Endodermal cell (in vitro differentiated cells): ENCODE measurements at regions not wholly inside any gene's neighbourhood (a gene's known extent, or its start where the extent isn't known, plus 50 kb on each side); places are given as distances from the start of the nearest gene placed in this dataset.
"Not testable (repeated sequence)": the region's sequence is repeated elsewhere in the genome, so short reads cannot be mapped to it uniquely, and the experiment has no call there.

ENCODE experiments used
- DNase-seq: peaks from one replicate; pipeline ENCODE4 v3.0.0-alpha.2; 2017
- H3K27ac ChIP-seq: 2 replicates; pipeline ENCODE4 v1.5.1; 2013; ENCODE audit warnings: mild to moderate bottlenecking, low read depth, low read length, moderate library complexity
- H3K27me3 ChIP-seq: 2 replicates; pipeline ENCODE4 v1.6.1; 2013; ENCODE audit warnings: mild to moderate bottlenecking, low read length, moderate library complexity; ENCODE audit not compliant: insufficient read depth, control insufficient read depth, poor library complexity, severe bottlenecking
- H3K36me3 ChIP-seq: 2 replicates; pipeline ENCODE4 v1.7.0; 2013; ENCODE audit warnings: mild to moderate bottlenecking, low read length, moderate library complexity; ENCODE audit not compliant: control insufficient read depth, insufficient read depth
- H3K4me1 ChIP-seq: one replicate; pipeline ENCODE4 v1.7.0; 2013; ENCODE audit warnings: low read length; ENCODE audit not compliant: control insufficient read depth, insufficient read depth
- H3K4me3 ChIP-seq: 2 replicates; pipeline ENCODE4 v1.5.1; 2013; ENCODE audit warnings: mild to moderate bottlenecking, low read length, moderate library complexity
- H3K9ac ChIP-seq: 2 replicates; pipeline ENCODE4 v1.6.1; 2013; ENCODE audit warnings: mild to moderate bottlenecking, low read length, moderate library complexity; ENCODE audit not compliant: poor library complexity, severe bottlenecking; ENCODE audit errors: extremely low read depth
- H3K9me3 ChIP-seq: 2 replicates; pipeline ENCODE4 v1.6.1; 2013; ENCODE audit warnings: mild to moderate bottlenecking, low read length, moderate library complexity; ENCODE audit not compliant: control insufficient read depth
- H3K27ac Mint-ChIP-seq: 2 replicates; pipeline ENCODE4 v1.8.0; 2020; ENCODE audit warnings: mixed read lengths
- H3K27me3 Mint-ChIP-seq: 2 replicates; pipeline ENCODE4 v1.8.0; 2021; ENCODE audit warnings: mild to moderate bottlenecking, mixed read lengths; ENCODE audit not compliant: insufficient read depth
- H3K36me3 Mint-ChIP-seq: 2 replicates; pipeline ENCODE4 v1.8.0; 2020; ENCODE audit warnings: low read depth, mixed read lengths
- H3K4me1 Mint-ChIP-seq: 2 replicates; pipeline ENCODE4 v1.8.0; 2020; ENCODE audit warnings: mixed read lengths
- H3K4me3 Mint-ChIP-seq: 2 replicates; pipeline ENCODE4 v1.8.0; 2020; ENCODE audit warnings: mild to moderate bottlenecking, moderate library complexity, mixed read lengths
- H3K9me3 Mint-ChIP-seq: 2 replicates; pipeline ENCODE4 v1.8.0; 2020; ENCODE audit warnings: mild to moderate bottlenecking, mixed read lengths
- CTCF ChIP-seq: fragments of 200-600 bp; sonication (generic); conservative IDR thresholded peaks from 2 replicates; pipeline ENCODE4 v1.5.0; 2021; ENCODE audit warnings: antibody characterized with exemption, mild to moderate bottlenecking
- WGBS, 2 experiments: methylation state at CpG; one replicate each; pipeline versions ENCODE4 v1.1.5 to v1.1.7; 2013; ENCODE audit warnings: missing lambda C conversion rate in 2 of 2, mixed read lengths in 1 of 2; ENCODE audit not compliant: insufficient coverage in 1 of 2, insufficient read length in 1 of 2; 5-methylcytosine and 5-hydroxymethylcytosine counted together

GRCh38 chr3:102936511-102937045 lies 501.8 kb downstream of the ZPLD1 start:
- no peaks in the 10 kb centered on the region for H3K36me3 Mint-ChIP-seq
- H3K27ac ChIP-seq = no peak overlapping the region
- H3K9me3 Mint-ChIP-seq = peaks cover 3% of the 10 kb centered on the region
- no peak for TF ChIP-seq CTCF
- H3K9ac ChIP-seq = no peak overlapping the region
- no peaks in the 10 kb centered on the region for H3K27me3 Mint-ChIP-seq
- H3K9me3 ChIP-seq = peaks cover 9% of the 10 kb centered on the region
- no peak overlapping the region for H3K4me3 ChIP-seq
- no peaks in the 10 kb centered on the region for H3K4me1 Mint-ChIP-seq
- H3K36me3 ChIP-seq = no peaks in the 10 kb centered on the region
- H3K27ac Mint-ChIP-seq = no peak overlapping the region
- H3K27me3 ChIP-seq = no peaks in the 10 kb centered on the region
- H3K4me1 ChIP-seq = no peaks in the 10 kb centered on the region
- no peak overlapping the region for H3K4me3 Mint-ChIP-seq
- no peak for DNase-seq
- WGBS, 2 experiments = 71 to 83% methylated on average over 1 to 2 of the region's 2 CpGs

- no peak for DNase-seq
- no peak overlapping the region for H3K9ac ChIP-seq
- no peak overlapping the region for H3K27ac ChIP-seq
- no peaks in the 10 kb centered on the region for H3K4me1 Mint-ChIP-seq
- no peaks in the 10 kb centered on the region for H3K4me1 ChIP-seq
- H3K27me3 ChIP-seq = no peaks in the 10 kb centered on the region
- 86% methylated on average over 1 of the region's 1 CpG; no CpG with 5 or more reads in 1 of the 2 experiments for WGBS, 2 experiments
- no peak overlapping the region for H3K4me3 Mint-ChIP-seq
- no peaks in the 10 kb centered on the region for H3K36me3 Mint-ChIP-seq
- no peaks in the 10 kb centered on the region for H3K27me3 Mint-ChIP-seq
- no peaks in the 10 kb centered on the region for H3K9me3 ChIP-seq
- TF ChIP-seq CTCF = no peak
- H3K4me3 ChIP-seq = no peak overlapping the region
- no peaks in the 10 kb centered on the region for H3K36me3 ChIP-seq
- no peak overlapping the region for H3K27ac Mint-ChIP-seq
- peaks cover 3% of the 10 kb centered on the region for H3K9me3 Mint-ChIP-seq
Observed at GRCh38 chr3:102941786-102942185, 507.0 kb downstream of the ZPLD1 start.

- not testable (repeated sequence) for H3K27me3 ChIP-seq, H3K27ac Mint-ChIP-seq, H3K4me1 ChIP-seq, H3K36me3 ChIP-seq, H3K4me1 Mint-ChIP-seq, H3K36me3 Mint-ChIP-seq, H3K9ac ChIP-seq, H3K9me3 Mint-ChIP-seq, H3K9me3 ChIP-seq, H3K27me3 Mint-ChIP-seq, H3K4me3 ChIP-seq, DNase-seq, H3K27ac ChIP-seq, H3K4me3 Mint-ChIP-seq
- 96% methylated on average over 5 to 9 of the region's 10 CpGs for WGBS, 2 experiments
Observed at GRCh38 chr3:102946445-102946844, 511.6 kb downstream of the ZPLD1 start.

- DNase-seq = no peak
- no peaks in the 10 kb centered on the region for H3K9me3 ChIP-seq
- no peaks in the 10 kb centered on the region for H3K36me3 ChIP-seq
- no peaks in the 10 kb centered on the region for H3K4me1 ChIP-seq
- no peaks in the 10 kb centered on the region for H3K4me1 Mint-ChIP-seq
- H3K36me3 Mint-ChIP-seq = no peaks in the 10 kb centered on the region
- no peak overlapping the region for H3K9ac ChIP-seq
- TF ChIP-seq CTCF = no peak
- no peak overlapping the region for H3K4me3 ChIP-seq
- H3K27me3 Mint-ChIP-seq = no peaks in the 10 kb centered on the region
- no peaks in the 10 kb centered on the region for H3K27me3 ChIP-seq
- H3K4me3 Mint-ChIP-seq = no peak overlapping the region
- H3K27ac ChIP-seq = no peak overlapping the region
- H3K9me3 Mint-ChIP-seq = peaks cover 5% of the 10 kb centered on the region
- no peak overlapping the region for H3K27ac Mint-ChIP-seq
Observed at GRCh38 chr3:102972350-102972749, 537.5 kb downstream of the ZPLD1 start.
